Upper lobe of left lung (tissue), 6 donors: ENCODE measurements at regions not wholly inside any gene's neighbourhood (a gene's known extent, or its start where the extent isn't known, plus 50 kb on each side); places are given as distances from the start of the nearest gene placed in this dataset.

Experiments used
- ATAC-seq, 2 donors: fragments of 200-7000 bp; cut with Tn5 transposase; one replicate each; pipeline ENCODE4 v1.9.1; 2022; ENCODE audit warnings: mild to moderate bottlenecking in 2 of 2, moderate library complexity in 2 of 2; ENCODE audit not compliant: low FRiP score in 2 of 2
- DNase-seq, 2 donors: peaks; one replicate each; pipeline ENCODE4 v3.0.0-alpha.2; 2019 to 2020
- H3K27ac ChIP-seq, 4 donors: fragments of 200-600 bp; sonication (generic); one replicate each; pipeline ENCODE4 v1.5.1; 2016 to 2019
- H3K27me3 ChIP-seq, 4 donors: fragments of 200-600 bp; sonication (generic); one replicate each; pipeline ENCODE4 v1.5.1; 2017 to 2019
- H3K36me3 ChIP-seq, 4 donors: fragments of 200-600 bp; sonication (generic); one replicate each; pipeline ENCODE4 v1.5.1; 2016 to 2019
- H3K4me1 ChIP-seq, 4 donors: fragments of 200-600 bp; sonication (generic); one replicate each; pipeline ENCODE4 v1.5.1; 2018 to 2019
- H3K4me3 ChIP-seq, 4 donors: fragments of 200-600 bp; sonication (generic); one replicate each; pipeline ENCODE4 v1.5.1; 2017 to 2019; ENCODE audit warnings: mild to moderate bottlenecking in 2 of 4, moderate library complexity in 1 of 4
- H3K9me3 ChIP-seq, 4 donors: fragments of 200-600 bp; sonication (generic); one replicate each; pipeline ENCODE4 v1.5.1; 2018 to 2019
- EP300 ChIP-seq, 4 donors: sonication (generic); formaldehyde crosslinking; IDR thresholded peaks; one replicate each; pipeline ENCODE4 v1.5.1; 2017; ENCODE audit warnings: antibody characterized with exemption in 4 of 4, control low read depth in 2 of 4
- POLR2A ChIP-seq, 4 donors: fragments of 450-650 bp; IDR thresholded peaks; one replicate each; pipeline ENCODE4 v1.5.1; 2016 to 2017; ENCODE audit warnings: antibody characterized with exemption in 4 of 4, mild to moderate bottlenecking in 2 of 4
- POLR2AphosphoS5 ChIP-seq, 2 donors: sonication (generic); formaldehyde crosslinking; IDR thresholded peaks; one replicate each; pipeline ENCODE4 v1.5.1; 2017; ENCODE audit warnings: antibody characterized with exemption in 2 of 2
- WGBS, 2 donors: methylation state at CpG; one replicate each; pipeline ENCODE4 v1.1.5; 2017 to 2018; 5-methylcytosine and 5-hydroxymethylcytosine counted together
- TF ChIP-seq, protein P1 (sequence below), 6 experiments: fragments of 450-650 bp in 4 of 6; fragments of 200-600 bp in 2 of 6; sonication (generic) in 2 of 6; IDR thresholded peaks; one replicate each; pipeline ENCODE4 v1.5.1; 2016 to 2019; ENCODE audit warnings: antibody characterized with exemption in 6 of 6
- donor health status: DM: no; HTN: no; CAD: no; lungs with moderate emphysema.
- donor health status: DM: no; HTN: yes; CAD: no; lungs with severe emphysema.

DNA sequence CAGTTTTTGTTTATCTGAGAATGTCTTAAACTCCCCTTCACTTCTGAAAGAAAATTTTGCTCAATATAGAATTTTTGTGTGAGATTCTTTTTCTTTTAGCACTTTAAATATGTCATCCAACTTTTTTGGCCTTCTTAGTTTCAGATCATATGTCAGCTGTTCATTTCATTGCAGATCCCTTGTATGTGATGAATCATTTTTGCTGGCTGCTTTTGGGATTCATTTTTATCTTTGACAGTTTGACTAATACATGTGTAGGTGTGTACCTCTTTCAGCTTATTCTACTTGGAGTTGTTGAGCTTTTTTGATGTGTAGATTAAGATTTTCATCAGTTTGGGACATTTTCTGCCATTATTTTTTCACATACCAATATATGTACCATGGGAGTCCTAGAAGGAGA lies 156.8 kb downstream of the FASLG start:
- ATAC-seq = no peak
- Histone ChIP-seq H3K27me3 (no peaks in the 10 kb centered on the region), H3K4me1 (peaks cover 0 to 4% (median 0%) of the 10 kb centered on the region in 4 donors), H3K9me3 (peaks cover 0 to 5% (median 1%) of the 10 kb centered on the region in 4 donors), H3K36me3 (no peaks in the 10 kb centered on the region), H3K4me3 (no peak overlapping the region), H3K27ac (no peak overlapping the region)
- DNase-seq = no peak
- TF ChIP-seq, protein P1, sequence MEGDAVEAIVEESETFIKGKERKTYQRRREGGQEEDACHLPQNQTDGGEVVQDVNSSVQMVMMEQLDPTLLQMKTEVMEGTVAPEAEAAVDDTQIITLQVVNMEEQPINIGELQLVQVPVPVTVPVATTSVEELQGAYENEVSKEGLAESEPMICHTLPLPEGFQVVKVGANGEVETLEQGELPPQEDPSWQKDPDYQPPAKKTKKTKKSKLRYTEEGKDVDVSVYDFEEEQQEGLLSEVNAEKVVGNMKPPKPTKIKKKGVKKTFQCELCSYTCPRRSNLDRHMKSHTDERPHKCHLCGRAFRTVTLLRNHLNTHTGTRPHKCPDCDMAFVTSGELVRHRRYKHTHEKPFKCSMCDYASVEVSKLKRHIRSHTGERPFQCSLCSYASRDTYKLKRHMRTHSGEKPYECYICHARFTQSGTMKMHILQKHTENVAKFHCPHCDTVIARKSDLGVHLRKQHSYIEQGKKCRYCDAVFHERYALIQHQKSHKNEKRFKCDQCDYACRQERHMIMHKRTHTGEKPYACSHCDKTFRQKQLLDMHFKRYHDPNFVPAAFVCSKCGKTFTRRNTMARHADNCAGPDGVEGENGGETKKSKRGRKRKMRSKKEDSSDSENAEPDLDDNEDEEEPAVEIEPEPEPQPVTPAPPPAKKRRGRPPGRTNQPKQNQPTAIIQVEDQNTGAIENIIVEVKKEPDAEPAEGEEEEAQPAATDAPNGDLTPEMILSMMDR (IDR thresholded peaks at IDR 0.05) = no peak
- TF ChIP-seq POLR2A (IDR thresholded peaks at IDR 0.05) = no peak
- TF ChIP-seq EP300 (IDR thresholded peaks at IDR 0.05) = no peak
- TF ChIP-seq POLR2AphosphoS5 (IDR thresholded peaks at IDR 0.05) = no peak

DNA sequence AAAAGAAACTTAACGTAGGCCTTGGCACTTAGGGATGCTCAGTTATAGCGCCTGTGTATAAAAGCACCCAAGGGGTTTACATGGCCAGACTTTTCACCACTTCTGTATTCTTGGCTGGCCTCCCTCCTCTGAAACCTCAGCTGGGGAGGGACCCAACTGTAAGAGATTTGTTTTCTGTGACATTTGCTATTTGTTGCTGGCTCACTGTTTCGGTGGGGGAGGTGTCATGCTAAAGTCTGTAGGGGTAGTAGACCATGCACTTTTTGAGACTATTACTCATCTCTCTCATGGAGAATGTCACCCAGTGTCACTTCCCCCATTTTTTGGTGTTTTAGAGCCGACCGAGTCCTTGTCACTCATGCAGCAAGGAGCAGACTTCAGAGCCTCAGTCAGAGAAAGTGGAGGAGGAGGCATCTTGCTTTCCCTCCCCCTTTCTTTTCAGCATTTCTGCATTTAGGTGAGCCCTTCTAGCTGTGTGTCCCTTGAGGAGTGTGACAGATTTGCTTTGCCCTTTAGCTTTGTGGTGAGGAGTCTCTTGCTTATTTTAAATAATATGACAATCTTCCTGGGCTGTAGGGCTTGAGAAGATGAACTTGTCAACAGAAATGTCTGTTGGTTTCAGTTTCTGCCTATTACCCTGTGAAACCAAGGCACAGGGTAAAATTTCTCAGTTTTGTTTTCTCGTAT lies 160.1 kb downstream of the FASLG start:
- Histone ChIP-seq H3K9me3 (peaks cover 0 to 5% (median 1%) of the 10 kb centered on the region in 4 donors), H3K4me3 (no peak overlapping the region), H3K4me1 (peaks cover 0 to 6% (median 2%) of the 10 kb centered on the region in 4 donors), H3K36me3 (no peaks in the 10 kb centered on the region), H3K27ac (peak overlapping the region in 2 of 4 donors; percentile 4 to 54), H3K27me3 (no peaks in the 10 kb centered on the region)
- no peak for DNase-seq
- peak in 1 of 2 donors; percentile 49 for ATAC-seq
- WGBS, 2 donors = 56 to 64% methylated on average over 6 of the region's 6 CpGs
- TF ChIP-seq POLR2A (IDR thresholded peaks at IDR 0.05) = no peak
- TF ChIP-seq EP300 (IDR thresholded peaks at IDR 0.05) = no peak
- TF ChIP-seq, protein P1 (IDR thresholded peaks at IDR 0.05) = no peak
- TF ChIP-seq POLR2AphosphoS5 (IDR thresholded peaks at IDR 0.05) = no peak

DNA sequence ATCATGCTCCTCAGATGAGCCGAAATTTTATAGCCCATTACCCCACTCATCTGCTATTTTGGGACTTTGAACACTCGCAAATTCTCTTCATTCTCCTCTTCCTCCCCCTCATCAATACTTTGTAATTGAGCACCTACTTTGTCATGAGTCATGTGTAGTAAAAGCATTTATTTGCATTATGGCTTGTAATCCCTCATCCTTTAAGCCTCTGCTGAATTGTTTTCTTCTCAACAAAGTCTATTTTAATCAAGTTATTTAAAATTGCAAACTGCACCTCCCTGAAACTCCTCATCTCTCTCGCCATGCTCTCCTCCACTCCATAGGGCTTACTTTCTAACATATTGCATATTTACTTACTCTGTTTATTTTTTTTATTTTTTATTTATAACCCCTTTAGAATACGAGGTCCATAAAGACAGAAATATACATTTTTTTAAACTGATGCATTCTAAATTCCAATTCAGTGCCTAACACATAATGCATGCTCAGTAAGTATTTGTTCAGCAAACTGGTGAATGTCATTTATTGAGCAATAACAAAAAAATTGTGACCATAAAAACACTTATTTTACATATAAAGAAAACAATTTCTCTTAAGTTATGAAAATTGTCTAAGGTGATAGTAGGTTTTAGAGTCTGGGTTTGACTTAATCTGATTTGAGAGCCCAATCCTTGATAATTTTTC lies 161.7 kb downstream of the FASLG start:
- ATAC-seq = no peak
- DNase-seq = no peak
- H3K4me1 ChIP-seq = peaks cover 0 to 6% (median 2%) of the 10 kb centered on the region in 4 donors
- no peak for TF ChIP-seq EP300 (IDR thresholded peaks at IDR 0.05)
- TF ChIP-seq POLR2A (IDR thresholded peaks at IDR 0.05) = no peak
- TF ChIP-seq POLR2AphosphoS5 (IDR thresholded peaks at IDR 0.05) = no peak
- TF ChIP-seq, protein P1 (IDR thresholded peaks at IDR 0.05) = no peak
- H3K36me3 ChIP-seq = no peaks in the 10 kb centered on the region
- H3K27ac ChIP-seq = no peak overlapping the region
- H3K9me3 ChIP-seq = no peaks in the 10 kb centered on the region
- 91 to 95% methylated on average over 4 of the region's 4 CpGs for WGBS, 2 donors
- H3K27me3 ChIP-seq = no peaks in the 10 kb centered on the region
- no peak overlapping the region for H3K4me3 ChIP-seq

DNA sequence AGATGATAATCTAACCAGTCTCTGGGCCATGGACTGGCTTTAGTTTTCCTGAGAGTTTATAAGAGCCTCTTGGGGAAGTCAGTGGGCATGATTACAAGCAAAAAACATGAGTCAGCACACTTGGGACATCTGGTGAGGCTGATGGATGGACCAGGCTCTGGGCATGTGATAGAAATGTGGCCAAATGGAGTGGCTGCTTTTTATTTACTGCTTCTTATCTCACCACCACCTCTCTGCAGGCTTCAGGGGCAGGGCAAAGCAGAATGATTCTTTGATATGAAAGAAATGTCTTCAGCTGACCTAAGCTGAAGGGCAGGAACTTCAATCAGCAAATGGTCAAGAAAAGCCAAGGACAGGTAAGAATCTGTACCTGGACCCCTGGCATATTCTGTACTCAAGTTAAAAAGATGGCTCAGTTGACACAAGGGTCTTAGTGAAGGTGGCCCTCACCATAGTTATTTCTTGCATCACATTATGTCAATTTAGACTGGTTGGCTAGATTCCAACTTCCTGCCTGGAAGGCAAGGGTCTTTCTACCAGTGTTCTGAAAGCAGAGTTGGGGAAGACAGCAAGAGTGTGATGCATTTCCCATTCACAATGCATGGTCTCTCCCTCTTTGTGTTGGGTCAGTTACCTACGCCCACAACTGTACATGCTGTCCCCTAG lies 162.8 kb downstream of the FASLG start:
- Histone ChIP-seq H3K27ac (no peak overlapping the region), H3K9me3 (no peaks in the 10 kb centered on the region), H3K27me3 (no peaks in the 10 kb centered on the region), H3K36me3 (no peaks in the 10 kb centered on the region), H3K4me3 (no peak overlapping the region), H3K4me1 (peaks cover 0 to 14% (median 5%) of the 10 kb centered on the region in 4 donors)
- no peak for ATAC-seq
- TF ChIP-seq EP300 (IDR thresholded peaks at IDR 0.05) (no peak), POLR2AphosphoS5 (IDR thresholded peaks at IDR 0.05) (no peak), POLR2A (IDR thresholded peaks at IDR 0.05) (no peak)
- TF ChIP-seq, protein P1 (IDR thresholded peaks at IDR 0.05) = no peak
- WGBS, 2 donors = 92 to 100% methylated on average over 1 of the region's 1 CpG
- DNase-seq = peak in 1 of 2 donors; percentile 36
